ENCODE measurements at regions not wholly inside any gene's neighbourhood (a gene's known extent, or its start where the extent isn't known, plus 50 kb on each side); places are given as distances from the start of the nearest gene placed in this dataset.

GRCh38 chr2:12217175-12217574, 470.7 kb downstream of the LPIN1 start:
- TF ChIP-seq, protein P1, sequence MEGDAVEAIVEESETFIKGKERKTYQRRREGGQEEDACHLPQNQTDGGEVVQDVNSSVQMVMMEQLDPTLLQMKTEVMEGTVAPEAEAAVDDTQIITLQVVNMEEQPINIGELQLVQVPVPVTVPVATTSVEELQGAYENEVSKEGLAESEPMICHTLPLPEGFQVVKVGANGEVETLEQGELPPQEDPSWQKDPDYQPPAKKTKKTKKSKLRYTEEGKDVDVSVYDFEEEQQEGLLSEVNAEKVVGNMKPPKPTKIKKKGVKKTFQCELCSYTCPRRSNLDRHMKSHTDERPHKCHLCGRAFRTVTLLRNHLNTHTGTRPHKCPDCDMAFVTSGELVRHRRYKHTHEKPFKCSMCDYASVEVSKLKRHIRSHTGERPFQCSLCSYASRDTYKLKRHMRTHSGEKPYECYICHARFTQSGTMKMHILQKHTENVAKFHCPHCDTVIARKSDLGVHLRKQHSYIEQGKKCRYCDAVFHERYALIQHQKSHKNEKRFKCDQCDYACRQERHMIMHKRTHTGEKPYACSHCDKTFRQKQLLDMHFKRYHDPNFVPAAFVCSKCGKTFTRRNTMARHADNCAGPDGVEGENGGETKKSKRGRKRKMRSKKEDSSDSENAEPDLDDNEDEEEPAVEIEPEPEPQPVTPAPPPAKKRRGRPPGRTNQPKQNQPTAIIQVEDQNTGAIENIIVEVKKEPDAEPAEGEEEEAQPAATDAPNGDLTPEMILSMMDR (IDR thresholded peaks at IDR 0.05; ENCODE audit: insufficient read depth, low read length) = no peak
- DNase-seq (ENCODE audit: low read depth) = no peak
- H3K4me3 ChIP-seq (ENCODE audit: low read depth, low read length) = no peak overlapping the region

- no peak for DNase-seq (ENCODE audit: low read depth)
Observed at GRCh38 chr2:12219761-12220160, 473.3 kb downstream of the LPIN1 start.

GRCh38 chr2:12221584-12221983, 475.2 kb downstream of the LPIN1 start:
- DNase-seq (ENCODE audit: low read depth) = no peak
- H3K4me3 ChIP-seq (ENCODE audit: low read depth, low read length) = no peak overlapping the region
- TF ChIP-seq, protein P1 (IDR thresholded peaks at IDR 0.05; ENCODE audit: insufficient read depth, low read length) = no peak

More at GRCh38 chr2:12219761-12220160, 473.3 kb downstream of the LPIN1 start:
- TF ChIP-seq, protein P1 (IDR thresholded peaks at IDR 0.05; ENCODE audit: insufficient read depth, low read length) = no peak
- no peak overlapping the region for H3K4me3 ChIP-seq (ENCODE audit: low read depth, low read length)

- TF ChIP-seq, protein P1 (IDR thresholded peaks at IDR 0.05; ENCODE audit: insufficient read depth, low read length) = no peak
Observed at GRCh38 chr2:12222554-12222953, 476.1 kb downstream of the LPIN1 start.

DNA sequence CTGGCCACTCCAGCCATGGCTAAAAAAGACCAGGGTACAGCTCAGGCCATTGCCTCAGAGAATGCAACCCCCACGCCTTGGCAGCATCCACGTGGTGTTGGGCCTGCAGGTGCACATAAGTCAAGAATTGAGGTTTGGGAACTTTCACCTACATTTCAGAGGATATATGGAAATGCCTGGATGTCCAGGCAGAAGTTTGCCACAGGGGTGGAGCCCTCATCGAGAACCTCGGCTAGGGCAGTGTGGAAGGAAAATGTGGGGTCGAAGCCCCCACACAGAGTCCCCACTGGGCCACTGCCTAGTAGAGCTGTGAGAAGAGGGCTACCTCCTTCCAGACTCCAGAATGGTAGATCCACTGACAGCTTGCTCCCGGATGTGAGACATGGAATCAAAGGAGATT, 477.3 kb downstream of the LPIN1 start:
- TF ChIP-seq, protein P1 (IDR thresholded peaks at IDR 0.05; ENCODE audit: insufficient read depth, low read length) = no peak
- H3K4me3 ChIP-seq (ENCODE audit: low read depth, low read length) = no peak overlapping the region
- DNase-seq (ENCODE audit: low read depth) = no peak

More at GRCh38 chr2:12222554-12222953, 476.1 kb downstream of the LPIN1 start:
- no peak overlapping the region for H3K4me3 ChIP-seq (ENCODE audit: low read depth, low read length)
- DNase-seq (ENCODE audit: low read depth) = no peak

DNA sequence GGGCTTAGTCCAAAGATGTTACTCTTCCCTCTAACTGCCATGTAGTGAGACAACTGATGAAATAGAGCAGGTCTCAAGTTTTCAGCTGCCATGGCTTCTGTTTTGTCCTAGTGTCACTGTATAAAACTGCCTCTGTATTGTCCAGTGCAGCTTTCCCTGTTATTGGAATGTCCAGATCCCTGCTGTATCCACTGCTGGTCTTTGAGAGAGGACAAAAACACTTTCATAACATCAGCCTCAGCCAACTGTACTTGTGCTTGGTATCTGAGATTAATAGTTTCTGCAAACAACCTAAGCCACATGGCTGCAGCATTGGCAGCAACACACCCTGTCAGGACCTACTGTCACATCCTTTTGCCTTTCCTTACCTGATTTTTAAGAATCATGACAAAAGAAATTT, 480.2 kb downstream of the LPIN1 start:
- no peak for DNase-seq (ENCODE audit: low read depth)
- H3K4me3 ChIP-seq (ENCODE audit: low read depth, low read length) = no peak overlapping the region
- TF ChIP-seq, protein P1 (IDR thresholded peaks at IDR 0.05; ENCODE audit: insufficient read depth, low read length) = no peak

DNA sequence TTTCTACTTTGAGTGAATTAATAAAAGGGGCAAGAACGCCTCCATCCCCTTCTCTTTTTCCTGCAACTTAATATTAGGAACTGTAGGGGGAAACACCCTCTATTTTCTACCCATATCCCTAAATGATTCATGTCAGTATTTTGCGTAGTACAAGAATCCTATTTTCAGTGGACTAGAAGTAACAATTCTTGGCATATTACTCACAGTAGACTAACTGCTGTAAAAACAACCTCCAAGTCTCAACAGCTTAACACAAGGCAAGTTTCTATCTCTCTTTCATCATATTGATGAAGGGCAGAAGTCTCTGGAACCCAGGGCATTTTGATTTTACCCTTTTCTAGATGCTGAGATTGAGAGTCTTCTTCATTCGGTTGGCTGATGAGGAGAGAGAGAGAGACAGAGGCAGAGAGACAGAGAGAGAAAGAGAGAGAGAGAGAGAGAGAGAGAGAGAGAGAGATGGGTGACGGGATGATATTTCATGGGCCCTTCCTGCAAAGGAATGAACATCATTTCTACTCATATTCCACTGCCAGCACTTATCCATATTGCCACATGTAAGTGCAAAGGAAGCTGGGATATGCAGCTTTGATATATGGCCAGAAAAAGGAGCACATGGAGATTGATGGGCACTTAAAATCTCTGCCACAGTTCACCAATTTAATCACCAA, 481.6 kb downstream of the LPIN1 start:
- TF ChIP-seq, protein P1 (IDR thresholded peaks at IDR 0.05; ENCODE audit: insufficient read depth, low read length) = no peak
- no peak overlapping the region for H3K4me3 ChIP-seq (ENCODE audit: low read depth, low read length)
- peak; percentile 66 for DNase-seq (ENCODE audit: low read depth)
